Vagina (tissue), 2 donors: ENCODE measurements at regions not wholly inside any gene's neighbourhood (a gene's known extent, or its start where the extent isn't known, plus 50 kb on each side); places are given as distances from the start of the nearest gene placed in this dataset.

Experiments used
- CTCF ChIP-seq, 3 experiments: fragments of 450-650 bp in 2 of 3; fragments of 200-600 bp in 1 of 3; sonication (generic) in 1 of 3; IDR thresholded peaks; one replicate each; pipeline ENCODE4 v1.5.1; 2017 to 2019; ENCODE audit warnings: antibody characterized with exemption in 3 of 3, mild to moderate bottlenecking in 2 of 3, moderate library complexity in 2 of 3
- POLR2A ChIP-seq, 2 donors: fragments of 450-650 bp; IDR thresholded peaks; one replicate each; pipeline ENCODE4 v1.6.1; 2017; ENCODE audit warnings: antibody characterized with exemption in 2 of 2, mild to moderate bottlenecking in 2 of 2, moderate library complexity in 2 of 2
- POLR2AphosphoS5 ChIP-seq, 2 donors: sonication (generic); formaldehyde crosslinking; IDR thresholded peaks; one replicate each; pipeline ENCODE4 v1.9.0; 2017; ENCODE audit warnings: antibody characterized with exemption in 2 of 2, mild to moderate bottlenecking in 2 of 2, low read depth in 1 of 2; ENCODE audit not compliant: insufficient read depth in 1 of 2

- TF ChIP-seq CTCF (IDR thresholded peaks at IDR 0.05) (no peak), POLR2A (IDR thresholded peaks at IDR 0.05) (no peak), POLR2AphosphoS5 (IDR thresholded peaks at IDR 0.05; ENCODE audit: insufficient read depth in 1 of 2, low read depth in 1 of 2) (no peak)
Measured at GRCh38 chr9:31078175-31078574, 1306.3 kb upstream of the ACO1 start.
